ENCODE measurements at regions not wholly inside any gene's neighbourhood (a gene's known extent, or its start where the extent isn't known, plus 50 kb on each side); places are given as distances from the start of the nearest gene placed in this dataset.
"Not testable (repeated sequence)": the region's sequence is repeated elsewhere in the genome, so short reads cannot be mapped to it uniquely, and the experiment has no call there.

- not testable (repeated sequence) for TF ChIP-seq POLR2A (IDR thresholded peaks at IDR 0.05; ENCODE audit: low read depth, low read length); TARDBP (IDR thresholded peaks at IDR 0.05; ENCODE audit: borderline replicate concordance); JUNB (IDR thresholded peaks at IDR 0.05); REST (IDR thresholded peaks at IDR 0.05; ENCODE audit: low read depth, low read length); POLR2AphosphoS5 (IDR thresholded peaks at IDR 0.05; ENCODE audit: low read length); YY1 (IDR thresholded peaks at IDR 0.05; ENCODE audit: low read depth, low read length); CUX1 (IDR thresholded peaks at IDR 0.05; ENCODE audit: insufficient replicate concordance, low read depth, low read length); CTCF (IDR thresholded peaks at IDR 0.05 in 2 of 3, conservative IDR thresholded peaks at IDR 0.05 in 1 of 3; ENCODE audit: control insufficient read depth in 2 of 3, extremely low read depth in 1 of 3, insufficient read depth in 1 of 3, low read depth in 3 of 3, low read length in 3 of 3); ATF2 (IDR thresholded peaks at IDR 0.05; ENCODE audit: low read length); TAF1 (IDR thresholded peaks at IDR 0.05; ENCODE audit: borderline replicate concordance, low read depth, low read length); NR2F1 (conservative IDR thresholded peaks at IDR 0.05); RAD21 (IDR thresholded peaks at IDR 0.05; ENCODE audit: insufficient read depth, low read depth, low read length)
These were observed 1217.6 kb upstream of the TMEFF2 start for GRCh38 chr2:193412368-193412767.

All from GM12878 (cell line).